Astrocyte of the cerebellum (primary cell): ENCODE measurements at regions not wholly inside any gene's neighbourhood (a gene's known extent, or its start where the extent isn't known, plus 50 kb on each side); places are given as distances from the start of the nearest gene placed in this dataset.
A peak's percentile ranks its signal among the peaks of the same experiment; 100 is the strongest.

Source experiments
- DNase-seq: peaks from one replicate; pipeline ENCODE4 v3.0.0-alpha.2; 2011; ENCODE audit warnings: low read depth
- H3K4me3 ChIP-seq: 2 replicates; pipeline ENCODE4 v1.5.1; 2011; ENCODE audit warnings: mild to moderate bottlenecking, low read depth, low read length, moderate library complexity
- in situ Hi-C: cut with HindIII; loops from 2 replicates; pipeline ENCODE4 v1.10.0; 2017; ENCODE audit warnings: low sequenced_read_pairs
- TF ChIP-seq, protein P1 (sequence below): IDR thresholded peaks from 2 replicates; pipeline ENCODE4 v1.5.1; 2012; ENCODE audit warnings: low read length, low read depth, moderate library complexity, mild to moderate bottlenecking; ENCODE audit errors: missing control alignments

DNA sequence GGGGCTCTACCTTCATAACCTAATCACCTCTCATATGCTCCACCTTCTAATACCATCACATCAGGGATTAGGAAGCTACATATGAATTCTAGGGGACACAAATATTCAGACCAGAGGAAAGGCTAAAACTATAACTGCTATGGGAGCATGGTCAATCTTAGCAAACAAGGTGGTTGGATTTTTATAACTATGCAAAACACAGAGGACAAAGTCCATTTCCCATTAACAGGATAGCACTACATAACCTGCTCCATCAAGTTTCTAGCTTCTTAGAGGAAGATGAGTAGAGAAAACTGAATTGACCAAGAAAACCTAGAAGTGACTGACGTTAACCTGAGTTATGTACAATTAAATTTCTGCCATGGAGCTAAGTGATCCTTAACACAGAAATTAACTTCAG, 398.6 kb downstream of the TBL1XR1 start:
- in situ Hi-C loops, result no loop called here
- no peak for DNase-seq
- TF ChIP-seq, protein P1, sequence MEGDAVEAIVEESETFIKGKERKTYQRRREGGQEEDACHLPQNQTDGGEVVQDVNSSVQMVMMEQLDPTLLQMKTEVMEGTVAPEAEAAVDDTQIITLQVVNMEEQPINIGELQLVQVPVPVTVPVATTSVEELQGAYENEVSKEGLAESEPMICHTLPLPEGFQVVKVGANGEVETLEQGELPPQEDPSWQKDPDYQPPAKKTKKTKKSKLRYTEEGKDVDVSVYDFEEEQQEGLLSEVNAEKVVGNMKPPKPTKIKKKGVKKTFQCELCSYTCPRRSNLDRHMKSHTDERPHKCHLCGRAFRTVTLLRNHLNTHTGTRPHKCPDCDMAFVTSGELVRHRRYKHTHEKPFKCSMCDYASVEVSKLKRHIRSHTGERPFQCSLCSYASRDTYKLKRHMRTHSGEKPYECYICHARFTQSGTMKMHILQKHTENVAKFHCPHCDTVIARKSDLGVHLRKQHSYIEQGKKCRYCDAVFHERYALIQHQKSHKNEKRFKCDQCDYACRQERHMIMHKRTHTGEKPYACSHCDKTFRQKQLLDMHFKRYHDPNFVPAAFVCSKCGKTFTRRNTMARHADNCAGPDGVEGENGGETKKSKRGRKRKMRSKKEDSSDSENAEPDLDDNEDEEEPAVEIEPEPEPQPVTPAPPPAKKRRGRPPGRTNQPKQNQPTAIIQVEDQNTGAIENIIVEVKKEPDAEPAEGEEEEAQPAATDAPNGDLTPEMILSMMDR, result no peak
- H3K4me3 ChIP-seq, result no peak overlapping the region

DNA sequence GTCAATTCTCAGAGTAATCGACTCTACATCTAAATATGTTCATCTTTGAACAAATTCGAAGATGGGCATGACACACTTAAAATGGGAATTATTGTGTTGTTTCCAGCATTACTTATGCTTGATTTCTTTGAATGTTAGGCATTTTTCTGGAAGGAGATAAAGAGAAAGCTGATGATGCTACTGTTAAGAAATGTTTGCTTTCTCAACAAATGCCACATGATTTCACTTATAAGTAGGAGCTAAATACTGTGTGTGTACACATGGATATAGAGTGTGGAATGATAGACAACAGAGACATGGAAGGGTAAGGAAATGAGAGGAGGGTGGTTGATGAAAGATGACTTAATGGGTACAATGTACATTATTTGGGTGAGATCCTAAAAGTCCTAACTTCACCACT, 400.9 kb downstream of the TBL1XR1 start:
- in situ Hi-C loops, result no loop called here
- TF ChIP-seq, protein P1, result no peak
- peak; percentile 26 for DNase-seq
- no peak overlapping the region for H3K4me3 ChIP-seq

DNA sequence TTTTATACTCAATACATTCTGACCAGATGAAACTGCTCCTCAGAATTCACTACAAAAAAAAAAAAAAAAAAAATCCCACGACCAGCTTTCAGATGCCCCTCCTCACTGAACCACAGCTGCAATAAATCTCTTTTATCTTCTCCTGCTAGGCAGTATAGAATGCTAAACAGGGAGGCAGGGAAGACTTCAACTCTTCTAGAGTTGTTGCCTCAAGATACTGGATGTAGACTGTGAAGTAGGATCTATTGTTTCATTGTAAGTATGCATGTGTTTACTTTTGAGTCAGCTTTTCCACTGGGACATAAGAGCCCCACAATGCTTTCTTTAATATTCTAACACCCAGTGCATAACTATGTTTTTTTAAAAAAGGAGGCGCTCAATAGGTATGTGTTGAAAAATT, 401.4 kb downstream of the TBL1XR1 start:
- DNase-seq, result no peak
- H3K4me3 ChIP-seq, result no peak overlapping the region

DNA sequence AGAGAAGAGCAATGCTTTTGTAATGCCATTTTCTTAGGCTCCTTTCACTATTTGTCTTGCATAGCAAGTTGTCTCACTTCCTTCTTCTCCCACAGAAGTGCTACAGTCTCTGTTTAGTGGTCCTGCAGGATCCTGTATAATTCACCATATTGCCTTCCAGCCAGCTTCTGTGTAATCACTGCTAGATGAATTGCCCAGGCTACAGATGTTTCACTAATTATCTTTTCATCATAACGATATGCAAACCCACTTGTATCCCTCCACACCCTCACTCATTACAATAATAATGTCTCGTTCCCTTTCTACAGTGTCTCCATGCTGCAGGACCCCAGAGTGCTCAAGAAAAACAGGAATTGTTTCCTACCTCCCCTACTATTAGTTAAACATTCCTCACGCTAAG, 402.9 kb downstream of the TBL1XR1 start:
- TF ChIP-seq, protein P1, result no peak
- in situ Hi-C loops, result no loop called here
- H3K4me3 ChIP-seq, result no peak overlapping the region
- no peak for DNase-seq

More for the DNA sequence above, 401.4 kb downstream of the TBL1XR1 start:
- TF ChIP-seq, protein P1, result no peak
- in situ Hi-C loops, result no loop called here

DNA sequence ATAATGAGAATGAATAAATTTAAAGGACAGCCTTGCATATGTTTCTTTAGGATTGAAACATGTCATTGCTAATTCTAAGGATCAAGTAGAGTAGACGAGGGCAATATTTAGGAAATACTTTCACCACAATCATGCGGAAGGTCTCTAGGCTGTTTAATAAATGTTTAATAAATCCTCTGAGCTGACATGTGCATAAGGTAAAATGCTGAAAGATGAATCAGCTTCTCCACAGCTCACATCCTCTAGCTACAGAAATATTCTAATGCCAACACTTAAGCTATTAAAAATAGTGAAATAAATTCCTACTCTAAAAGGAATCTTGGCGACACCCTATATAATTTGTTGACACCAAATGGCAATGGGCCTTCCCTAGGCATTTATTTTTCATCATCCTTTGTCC, 407.3 kb downstream of the TBL1XR1 start:
- TF ChIP-seq, protein P1, result no peak

DNA sequence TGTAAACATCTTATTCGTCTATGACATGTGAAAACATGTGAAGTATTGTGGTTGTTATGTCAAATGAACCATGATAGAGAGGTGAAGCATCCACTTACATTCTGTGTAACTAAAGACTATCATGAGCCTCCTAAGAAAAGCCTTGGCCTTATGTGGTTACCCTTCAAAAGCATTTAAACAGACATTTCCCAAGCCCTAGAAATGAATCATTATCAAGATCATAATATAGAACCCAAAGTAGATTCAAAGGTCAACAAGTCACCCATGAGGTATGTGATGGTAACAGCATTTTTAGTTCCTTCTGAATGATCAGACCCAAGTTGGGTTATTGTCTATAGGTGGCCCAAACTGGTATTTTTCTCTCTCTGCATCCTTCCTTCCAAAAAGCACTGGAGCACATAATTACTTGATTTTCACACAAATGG, 408.0 kb downstream of the TBL1XR1 start:
- TF ChIP-seq, protein P1, result no peak
- no peak overlapping the region for H3K4me3 ChIP-seq
- in situ Hi-C loops, result no loop called here
- DNase-seq, result no peak

More for the DNA sequence above, 407.3 kb downstream of the TBL1XR1 start:
- no peak overlapping the region for H3K4me3 ChIP-seq
- in situ Hi-C loops, result no loop called here
- DNase-seq, result no peak

DNA sequence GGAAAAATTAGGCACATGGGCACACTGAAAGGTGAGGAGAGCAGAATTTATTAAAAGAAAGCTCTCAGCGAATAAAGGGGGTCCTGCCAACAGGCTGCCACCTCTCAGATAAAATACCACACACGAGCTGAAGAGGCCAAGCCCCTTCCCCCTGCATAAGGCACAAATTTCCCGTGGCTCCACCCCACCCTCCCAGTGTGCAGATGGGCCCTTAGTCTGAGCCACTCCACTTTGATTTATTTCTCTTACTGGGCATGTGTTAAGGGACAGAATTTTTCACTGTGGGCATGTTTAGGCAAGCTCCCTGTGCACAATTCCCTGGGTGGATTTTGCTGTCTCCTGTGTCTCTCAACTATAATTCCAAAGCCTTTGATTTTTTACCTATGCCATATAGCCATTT, 409.8 kb downstream of the TBL1XR1 start:
- in situ Hi-C loops, result no loop called here
- H3K4me3 ChIP-seq, result no peak overlapping the region
- TF ChIP-seq, protein P1, result no peak
- no peak for DNase-seq
